OCI-LY3 (cell line): ENCODE measurements at regions not wholly inside any gene's neighbourhood (a gene's known extent, or its start where the extent isn't known, plus 50 kb on each side); places are given as distances from the start of the nearest gene placed in this dataset.

Source experiments
- H2AFZ ChIP-seq: fragments of 200-600, 300-600 bp; shearing (Covaris generic); 2 replicates; pipeline ENCODE4 v1.6.0; 2014; ENCODE audit warnings: antibody characterized with exemption, low read depth, low read length
- H3K27ac ChIP-seq: fragments of 200-600, 300-600 bp; sonication (generic); 2 replicates; pipeline ENCODE4 v1.5.1; 2014; ENCODE audit warnings: mild to moderate bottlenecking, low read length, moderate library complexity, mixed read lengths
- H3K27me3 ChIP-seq: fragments of 200-600, 300-600 bp; sonication (generic); 2 replicates; pipeline ENCODE4 v1.6.1; 2014; ENCODE audit warnings: low read depth, low read length, mixed read lengths
- H3K36me3 ChIP-seq: fragments of 200-600, 300-600 bp; sonication (generic); replicated peaks from 2 replicates; pipeline ENCODE3; 2014; ENCODE audit warnings: low read depth, low read length, mixed read lengths
- H3K4me1 ChIP-seq: fragments of 300-600, 200-600 bp; sonication (generic); 2 replicates; pipeline ENCODE4 v1.6.1; 2014; ENCODE audit warnings: low read length, mixed read lengths
- H3K4me2 ChIP-seq: fragments of 200-600, 300-600 bp; sonication (generic); 2 replicates; pipeline ENCODE4 v1.6.1; 2014; ENCODE audit warnings: low read length, mixed read lengths
- H3K4me3 ChIP-seq: fragments of 300-600, 200-600 bp; sonication (generic); 2 replicates; pipeline ENCODE4 v1.5.1; 2014; ENCODE audit warnings: antibody characterized with exemption, mild to moderate bottlenecking, low read length, moderate library complexity
- H3K79me2 ChIP-seq: fragments of 300-600, 200-600 bp; shearing (Covaris generic); 2 replicates; pipeline ENCODE4 v1.6.1; 2014; ENCODE audit warnings: mild to moderate bottlenecking, low read length, mixed read lengths
- H3K9ac ChIP-seq: fragments of 300-600, 200-600 bp; shearing (Covaris generic); 2 replicates; pipeline ENCODE4 v1.6.0; 2014; ENCODE audit warnings: mild to moderate bottlenecking, low read length, moderate library complexity
- H3K9me3 ChIP-seq: fragments of 200-600, 300-600 bp; shearing (Covaris generic); 2 replicates; pipeline ENCODE4 v1.6.1; 2014; ENCODE audit warnings: low read length, mixed read lengths; ENCODE audit not compliant: insufficient read depth
- H4K20me1 ChIP-seq: fragments of 200-600, 300-600 bp; sonication (generic); 2 replicates; pipeline ENCODE4 v1.6.1; 2016; ENCODE audit warnings: low read length, mixed read lengths; ENCODE audit not compliant: insufficient read depth
- CTCF ChIP-seq: fragments of 200-600, 300-600 bp; sonication (generic); IDR thresholded peaks from 2 replicates; pipeline ENCODE4 v1.5.1; 2014; ENCODE audit warnings: antibody characterized with exemption, low read length, low read depth
- EZH2phosphoT487 ChIP-seq: fragments of 200-600 bp; shearing (Covaris generic); IDR thresholded peaks from 2 replicates; pipeline ENCODE4 v1.6.1; 2018; ENCODE audit warnings: antibody characterized with exemption, mixed run types, low read depth

- no peaks in the 10 kb centered on the region for H3K79me2 ChIP-seq
- H3K27ac ChIP-seq, result no peak overlapping the region
- H3K4me2 ChIP-seq, result no peak overlapping the region
- H3K9me3 ChIP-seq, result no peaks in the 10 kb centered on the region
- no peaks in the 10 kb centered on the region for H4K20me1 ChIP-seq
- TF ChIP-seq CTCF (no peak), EZH2phosphoT487 (no peak)
- H3K36me3 ChIP-seq, result no peaks in the 10 kb centered on the region
- no peak overlapping the region for H3K9ac ChIP-seq
- peaks cover 24% of the 10 kb centered on the region for H3K27me3 ChIP-seq
- no peaks in the 10 kb centered on the region for H3K4me1 ChIP-seq
- H3K4me3 ChIP-seq, result no peak overlapping the region
- H2AFZ ChIP-seq, result no peak overlapping the region
Observed at GRCh38 chr16:9235867-9236266, 144.4 kb downstream of the HAPSTR1 start.

GRCh38 chr16:9236319-9236718, 144.9 kb downstream of the HAPSTR1 start:
- no peak for TF ChIP-seq CTCF
- TF ChIP-seq EZH2phosphoT487, result no peak
- Histone ChIP-seq H3K9me3 (no peaks in the 10 kb centered on the region), H3K4me1 (no peaks in the 10 kb centered on the region), H3K27me3 (peaks cover 24% of the 10 kb centered on the region), H3K4me2 (no peak overlapping the region), H2AFZ (no peak overlapping the region), H3K79me2 (no peaks in the 10 kb centered on the region), H3K9ac (no peak overlapping the region), H3K4me3 (no peak overlapping the region), H4K20me1 (no peaks in the 10 kb centered on the region), H3K27ac (no peak overlapping the region), H3K36me3 (no peaks in the 10 kb centered on the region)

- TF ChIP-seq EZH2phosphoT487 (no peak), CTCF (no peak)
- no peak overlapping the region for H3K4me2 ChIP-seq
- H3K4me3 ChIP-seq, result no peak overlapping the region
- H4K20me1 ChIP-seq, result no peaks in the 10 kb centered on the region
- no peak overlapping the region for H2AFZ ChIP-seq
- no peaks in the 10 kb centered on the region for H3K36me3 ChIP-seq
- H3K27ac ChIP-seq, result no peak overlapping the region
- H3K27me3 ChIP-seq, result peaks cover 15% of the 10 kb centered on the region; the same call in 1 of the 2 replicates
- no peaks in the 10 kb centered on the region for H3K79me2 ChIP-seq
- no peak overlapping the region for H3K9ac ChIP-seq
- no peaks in the 10 kb centered on the region for H3K9me3 ChIP-seq
- H3K4me1 ChIP-seq, result no peaks in the 10 kb centered on the region
Observed at GRCh38 chr16:9238346-9238745, 146.9 kb downstream of the HAPSTR1 start.

GRCh38 chr16:9241177-9241576, 149.7 kb downstream of the HAPSTR1 start:
- Histone ChIP-seq H3K9ac (no peak overlapping the region), H2AFZ (no peak overlapping the region), H3K9me3 (no peaks in the 10 kb centered on the region), H3K4me3 (no peak overlapping the region), H3K27ac (no peak overlapping the region), H3K4me1 (no peaks in the 10 kb centered on the region), H3K4me2 (no peak overlapping the region), H3K79me2 (no peaks in the 10 kb centered on the region), H3K36me3 (no peaks in the 10 kb centered on the region), H3K27me3 (peaks cover 11% of the 10 kb centered on the region; the same call in 1 of the 2 replicates), H4K20me1 (no peaks in the 10 kb centered on the region)
- TF ChIP-seq CTCF (no peak), EZH2phosphoT487 (no peak)
